Astrocyte of the cerebellum (primary cell): ENCODE measurements at regions not wholly inside any gene's neighbourhood (a gene's known extent, or its start where the extent isn't known, plus 50 kb on each side); places are given as distances from the start of the nearest gene placed in this dataset.

Experiments
- DNase-seq: peaks from one replicate; pipeline ENCODE4 v3.0.0-alpha.2; 2011; ENCODE audit warnings: low read depth
- H3K4me3 ChIP-seq: 2 replicates; pipeline ENCODE4 v1.5.1; 2011; ENCODE audit warnings: mild to moderate bottlenecking, low read depth, low read length, moderate library complexity
- CTCF ChIP-seq: IDR thresholded peaks from 2 replicates; pipeline ENCODE4 v1.5.1; 2012; ENCODE audit warnings: low read length, low read depth, moderate library complexity, mild to moderate bottlenecking; ENCODE audit errors: missing control alignments
- in situ Hi-C: cut with HindIII; loops from 2 replicates; pipeline ENCODE4 v1.10.0; 2017; ENCODE audit warnings: low sequenced_read_pairs

DNA sequence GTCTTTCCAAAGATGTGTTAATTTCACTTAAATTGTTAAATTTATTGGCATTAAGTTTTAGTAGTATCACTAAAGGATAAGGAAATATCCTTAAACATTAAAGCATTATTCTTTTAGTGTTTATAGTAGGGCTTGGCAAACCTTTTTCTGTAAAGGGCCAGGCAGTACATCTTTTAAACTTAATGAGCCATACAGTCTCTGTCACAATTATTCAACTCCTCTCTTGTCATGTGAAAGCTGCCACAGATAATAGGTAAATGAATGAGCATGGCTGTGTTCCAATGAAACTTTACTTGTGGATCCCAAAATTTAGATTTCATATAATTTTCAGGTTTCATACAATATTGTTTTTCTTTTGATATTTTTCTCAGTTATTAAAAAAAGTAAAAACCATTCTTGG, 268.2 kb upstream of the C11orf87 start:
- in situ Hi-C loops = no loop called here
- TF ChIP-seq CTCF = no peak
- DNase-seq = no peak
- H3K4me3 ChIP-seq = no peak overlapping the region

DNA sequence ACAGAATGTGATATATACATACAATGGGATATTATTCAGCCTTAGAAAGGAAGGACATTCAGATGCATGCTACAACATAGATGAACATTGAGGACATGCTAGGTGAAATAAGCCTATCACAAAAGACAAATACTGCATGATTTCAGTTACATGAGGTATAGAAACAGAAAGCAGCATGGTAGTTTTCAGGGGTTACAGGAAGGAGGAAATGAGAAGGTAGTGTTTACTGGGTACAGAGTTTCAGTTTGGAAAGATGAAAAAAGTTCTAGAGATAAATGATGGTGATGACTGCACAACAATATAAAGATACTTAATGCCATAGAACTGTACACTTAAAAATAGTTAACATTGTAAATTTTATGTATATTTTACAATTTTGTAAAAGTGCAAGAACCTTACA, 266.7 kb upstream of the C11orf87 start:
- in situ Hi-C loops = no loop called here
- H3K4me3 ChIP-seq = no peak overlapping the region
- TF ChIP-seq CTCF = no peak
- DNase-seq = no peak

DNA sequence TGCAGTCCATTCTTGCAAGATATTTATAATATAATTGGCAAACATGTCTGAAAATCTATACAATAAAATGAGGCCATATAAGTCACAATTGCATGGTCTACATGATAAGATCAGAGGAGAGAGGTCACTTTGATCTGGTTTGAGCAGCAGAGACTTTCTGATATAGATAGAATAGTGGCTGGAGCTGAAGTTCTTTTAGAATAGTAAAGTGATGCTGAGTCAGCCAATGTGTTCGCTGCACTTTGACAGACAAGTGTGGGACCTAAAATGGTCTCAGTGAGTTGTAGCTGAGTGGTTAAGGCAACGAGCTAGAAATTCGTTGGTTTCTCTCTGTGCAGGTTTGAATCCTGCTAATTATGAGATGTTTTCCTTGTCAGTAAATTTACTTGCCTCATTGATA, 257.0 kb upstream of the C11orf87 start:
- H3K4me3 ChIP-seq = no peak overlapping the region
- no peak for DNase-seq
- in situ Hi-C loops = no loop called here

GRCh38 chr11:109166441-109166840, 255.5 kb upstream of the C11orf87 start:
- DNase-seq = no peak

More for the DNA sequence above, 257.0 kb upstream of the C11orf87 start:
- TF ChIP-seq CTCF = no peak

GRCh38 chr11:109173504-109173903, 248.5 kb upstream of the C11orf87 start:
- no peak for DNase-seq
- TF ChIP-seq CTCF = no peak
- no peak overlapping the region for H3K4me3 ChIP-seq
- in situ Hi-C loops = no loop called here

More at GRCh38 chr11:109166441-109166840, 255.5 kb upstream of the C11orf87 start:
- in situ Hi-C loops = no loop called here
- no peak overlapping the region for H3K4me3 ChIP-seq
- TF ChIP-seq CTCF = no peak

- in situ Hi-C loops = no loop called here
- TF ChIP-seq CTCF = no peak
- DNase-seq = no peak
- H3K4me3 ChIP-seq = no peak overlapping the region
These were observed 237.6 kb upstream of the C11orf87 start for GRCh38 chr11:109184376-109184775.

- no peak for DNase-seq
- in situ Hi-C loops = no loop called here
These were observed 229.1 kb upstream of the C11orf87 start for GRCh38 chr11:109192864-109193263.

More at GRCh38 chr11:109192864-109193263, 229.1 kb upstream of the C11orf87 start:
- no peak overlapping the region for H3K4me3 ChIP-seq
- no peak for TF ChIP-seq CTCF
